ENCODE measurements at regions not wholly inside any gene's neighbourhood (a gene's known extent, or its start where the extent isn't known, plus 50 kb on each side); places are given as distances from the start of the nearest gene placed in this dataset.

DNA sequence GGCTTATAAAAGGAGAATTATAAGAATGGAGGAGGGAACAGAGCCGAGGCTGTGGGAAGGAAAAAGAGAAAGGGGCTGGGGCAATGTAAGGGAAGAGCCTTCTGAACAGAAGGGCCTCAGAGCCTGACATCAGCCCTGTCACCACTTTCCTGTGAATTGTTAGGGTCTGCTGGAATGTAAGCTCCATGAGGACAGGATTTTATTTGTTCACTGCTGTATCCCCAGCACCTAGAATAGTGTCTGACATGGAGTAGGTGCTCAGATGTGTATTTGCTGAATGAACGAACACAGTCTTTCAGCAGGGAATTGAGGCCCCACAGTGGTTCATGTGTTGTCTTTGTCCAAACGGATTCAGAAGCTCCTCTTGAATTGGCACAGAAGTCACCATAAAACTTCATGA lies 251.5 kb downstream of the OPA1 start:
- no peak overlapping the region for H3K4me3 ChIP-seq (ENCODE audit: low read depth, low read length)
- TF ChIP-seq, protein P1, sequence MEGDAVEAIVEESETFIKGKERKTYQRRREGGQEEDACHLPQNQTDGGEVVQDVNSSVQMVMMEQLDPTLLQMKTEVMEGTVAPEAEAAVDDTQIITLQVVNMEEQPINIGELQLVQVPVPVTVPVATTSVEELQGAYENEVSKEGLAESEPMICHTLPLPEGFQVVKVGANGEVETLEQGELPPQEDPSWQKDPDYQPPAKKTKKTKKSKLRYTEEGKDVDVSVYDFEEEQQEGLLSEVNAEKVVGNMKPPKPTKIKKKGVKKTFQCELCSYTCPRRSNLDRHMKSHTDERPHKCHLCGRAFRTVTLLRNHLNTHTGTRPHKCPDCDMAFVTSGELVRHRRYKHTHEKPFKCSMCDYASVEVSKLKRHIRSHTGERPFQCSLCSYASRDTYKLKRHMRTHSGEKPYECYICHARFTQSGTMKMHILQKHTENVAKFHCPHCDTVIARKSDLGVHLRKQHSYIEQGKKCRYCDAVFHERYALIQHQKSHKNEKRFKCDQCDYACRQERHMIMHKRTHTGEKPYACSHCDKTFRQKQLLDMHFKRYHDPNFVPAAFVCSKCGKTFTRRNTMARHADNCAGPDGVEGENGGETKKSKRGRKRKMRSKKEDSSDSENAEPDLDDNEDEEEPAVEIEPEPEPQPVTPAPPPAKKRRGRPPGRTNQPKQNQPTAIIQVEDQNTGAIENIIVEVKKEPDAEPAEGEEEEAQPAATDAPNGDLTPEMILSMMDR (IDR thresholded peaks at IDR 0.05; ENCODE audit: borderline replicate concordance, insufficient read depth, low read depth, low read length), result no peak

DNA sequence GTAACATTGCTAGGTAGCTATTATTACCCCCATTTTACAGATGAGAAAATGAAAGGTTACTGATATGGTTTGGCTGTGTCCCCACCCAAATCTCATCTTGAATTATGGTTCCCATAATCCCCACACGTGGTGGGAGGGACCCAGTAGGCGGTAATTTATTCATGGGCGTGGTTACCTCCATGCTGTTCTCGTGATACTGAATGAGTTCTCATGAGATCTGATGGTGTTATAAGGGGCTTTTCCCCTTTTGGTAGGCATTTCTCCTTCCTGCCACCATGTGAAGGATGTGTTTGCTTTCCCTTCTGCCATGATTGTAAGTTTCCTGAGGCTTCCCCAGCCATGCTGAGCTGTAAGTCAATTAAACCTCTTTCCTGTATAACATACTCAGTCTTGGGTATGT lies 252.1 kb downstream of the OPA1 start:
- H3K4me3 ChIP-seq (ENCODE audit: low read depth, low read length), result no peak overlapping the region
- TF ChIP-seq, protein P1 (IDR thresholded peaks at IDR 0.05; ENCODE audit: borderline replicate concordance, insufficient read depth, low read depth, low read length), result no peak

DNA sequence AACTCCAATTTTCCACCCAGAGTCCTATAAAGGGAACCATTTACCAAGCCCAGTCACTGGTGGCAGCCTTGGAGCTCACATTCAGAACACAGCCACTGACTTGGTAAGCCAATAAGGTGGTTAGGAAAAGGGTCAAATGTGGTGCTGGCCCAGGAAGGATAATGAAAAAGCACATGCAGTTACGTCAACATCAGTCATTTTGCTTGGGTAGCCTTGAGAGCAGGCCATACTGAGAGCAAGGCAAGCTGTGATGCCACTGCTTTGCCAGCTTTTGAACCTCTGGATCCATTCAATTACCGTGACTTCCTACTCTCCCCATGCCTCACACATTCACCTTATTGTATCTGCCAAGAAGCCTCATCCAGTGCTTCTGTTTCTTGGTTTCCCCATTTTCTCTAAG lies 253.6 kb downstream of the OPA1 start:
- TF ChIP-seq, protein P1 (IDR thresholded peaks at IDR 0.05; ENCODE audit: borderline replicate concordance, insufficient read depth, low read depth, low read length), result no peak
- H3K4me3 ChIP-seq (ENCODE audit: low read depth, low read length), result no peak overlapping the region

DNA sequence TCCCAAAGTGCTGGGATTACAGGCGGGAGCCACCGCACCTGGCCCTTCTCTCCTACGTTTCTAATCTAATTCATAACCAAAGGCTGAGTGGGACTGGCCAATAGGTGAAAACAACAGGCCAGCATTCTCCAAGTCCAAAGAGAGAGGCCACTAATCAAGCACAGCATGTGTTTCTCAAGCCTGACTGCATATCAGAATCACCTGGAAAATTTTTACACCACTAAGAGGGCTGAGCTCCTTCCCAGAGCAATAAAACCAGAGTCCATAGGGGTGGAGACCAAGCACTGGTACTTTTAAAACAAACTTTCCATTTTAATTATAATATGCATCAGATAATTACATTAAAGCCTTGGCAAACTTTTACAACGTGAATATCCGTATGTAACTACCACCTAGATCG lies 254.4 kb downstream of the OPA1 start:
- no peak overlapping the region for H3K4me3 ChIP-seq (ENCODE audit: low read depth, low read length)
- TF ChIP-seq, protein P1 (IDR thresholded peaks at IDR 0.05; ENCODE audit: borderline replicate concordance, insufficient read depth, low read depth, low read length), result no peak

DNA sequence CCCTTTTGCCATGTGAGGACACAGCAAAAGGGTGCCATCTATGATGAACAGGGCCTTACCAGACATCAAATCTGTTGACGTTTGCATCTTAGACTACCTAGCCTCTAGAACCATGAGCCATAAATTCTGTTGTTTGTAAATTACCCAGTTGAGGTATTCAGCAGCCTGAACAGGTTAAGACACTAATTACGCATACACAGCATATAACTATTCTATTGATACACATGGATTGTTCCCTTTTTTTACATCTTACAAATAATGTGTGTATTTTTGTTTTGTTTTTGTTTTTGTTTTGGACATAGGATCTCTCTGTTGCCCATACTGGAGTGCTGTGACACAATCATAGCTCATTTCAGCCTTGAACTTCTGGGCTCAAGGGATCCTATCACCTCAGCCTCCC lies 255.5 kb downstream of the OPA1 start:
- H3K4me3 ChIP-seq (ENCODE audit: low read depth, low read length), result no peak overlapping the region
- TF ChIP-seq, protein P1 (IDR thresholded peaks at IDR 0.05; ENCODE audit: borderline replicate concordance, insufficient read depth, low read depth, low read length), result no peak

DNA sequence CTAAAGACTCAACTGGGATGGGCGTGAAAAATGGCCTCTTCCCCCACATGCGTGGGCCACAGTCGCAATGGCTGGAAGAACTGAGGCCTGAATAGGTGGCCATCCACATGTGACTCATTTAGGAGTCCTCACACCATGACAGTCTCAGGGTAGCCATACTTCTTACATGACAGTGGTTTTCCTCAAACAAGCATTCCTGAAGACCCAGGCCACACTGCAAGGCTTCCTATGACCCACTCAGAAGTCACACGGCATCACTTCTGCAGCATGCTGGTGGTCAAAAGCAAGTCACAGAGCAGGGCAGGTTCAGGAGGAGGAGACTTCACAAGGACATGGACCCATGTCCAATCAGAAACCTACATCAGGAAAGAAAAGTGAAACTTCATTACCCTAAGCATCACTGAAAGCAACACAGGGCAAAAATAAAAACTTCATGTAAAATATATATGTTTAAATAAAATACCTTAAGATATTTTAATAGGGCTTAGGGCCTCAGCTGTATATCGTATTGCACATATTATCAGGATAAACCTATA lies 257.1 kb downstream of the OPA1 start:
- H3K4me3 ChIP-seq (ENCODE audit: low read depth, low read length), result no peak overlapping the region
- TF ChIP-seq, protein P1 (IDR thresholded peaks at IDR 0.05; ENCODE audit: borderline replicate concordance, insufficient read depth, low read depth, low read length), result no peak

DNA sequence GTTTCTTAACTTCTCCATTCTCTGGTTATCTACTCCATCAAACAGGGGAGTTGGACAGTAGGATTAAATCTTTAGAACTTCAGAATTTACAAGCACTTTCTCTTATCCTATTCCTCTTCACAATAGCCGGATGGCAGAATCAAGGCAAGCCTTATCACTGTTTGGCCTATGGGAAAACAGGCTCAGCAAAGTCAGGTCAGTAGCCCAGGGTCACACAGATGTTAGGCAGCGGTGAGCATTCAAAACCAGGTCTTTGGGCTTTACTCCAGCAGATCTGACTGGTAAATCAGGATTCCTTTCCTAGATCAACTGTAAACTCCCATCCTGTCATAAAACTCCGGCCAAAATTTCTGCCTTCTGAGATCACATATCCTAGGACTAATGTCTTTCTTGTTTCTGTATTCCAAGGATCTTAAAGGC lies 258.4 kb downstream of the OPA1 start:
- TF ChIP-seq, protein P1 (IDR thresholded peaks at IDR 0.05; ENCODE audit: borderline replicate concordance, insufficient read depth, low read depth, low read length), result no peak
- H3K4me3 ChIP-seq (ENCODE audit: low read depth, low read length), result no peak overlapping the region
